ENCODE measurements at regions not wholly inside any gene's neighbourhood (a gene's known extent, or its start where the extent isn't known, plus 50 kb on each side); places are given as distances from the start of the nearest gene placed in this dataset.
A peak's percentile ranks its signal among the peaks of the same experiment; 100 is the strongest.

- DNase-seq (ENCODE audit: low read depth): no peak
Observed at GRCh38 chr12:127214186-127214585, 1052.8 kb upstream of the TMEM132C start.

GRCh38 chr12:127223011-127223410 is 1044.0 kb upstream of the TMEM132C start:
- no peak for DNase-seq (ENCODE audit: low read depth)
- H3K4me3 ChIP-seq (ENCODE audit: low read depth, low read length): no peak overlapping the region
- TF ChIP-seq MYC (IDR thresholded peaks at IDR 0.05; ENCODE audit: low read depth, low read length) (no peak), POLR2A (IDR thresholded peaks at IDR 0.05; ENCODE audit: extremely low read depth, insufficient read length) (no peak), CTCF (IDR thresholded peaks at IDR 0.05; ENCODE audit: low read depth, low read length) (no peak), MAX (IDR thresholded peaks at IDR 0.05; ENCODE audit: low read depth, low read length) (no peak)

More at GRCh38 chr12:127214186-127214585, 1052.8 kb upstream of the TMEM132C start:
- TF ChIP-seq MAX (IDR thresholded peaks at IDR 0.05; ENCODE audit: low read depth, low read length): no peak
- H3K4me3 ChIP-seq (ENCODE audit: low read depth, low read length): no peak overlapping the region

GRCh38 chr12:127223731-127224130 is 1043.2 kb upstream of the TMEM132C start:
- H3K4me3 ChIP-seq (ENCODE audit: low read depth, low read length): no peak overlapping the region
- no peak for DNase-seq (ENCODE audit: low read depth)
- no peak for TF ChIP-seq MAX (IDR thresholded peaks at IDR 0.05; ENCODE audit: low read depth, low read length)
- TF ChIP-seq MYC (IDR thresholded peaks at IDR 0.05; ENCODE audit: low read depth, low read length): no peak
- TF ChIP-seq POLR2A (IDR thresholded peaks at IDR 0.05; ENCODE audit: extremely low read depth, insufficient read length): no peak
- no peak for TF ChIP-seq CTCF (IDR thresholded peaks at IDR 0.05; ENCODE audit: low read depth, low read length)

- no peak for TF ChIP-seq CTCF (IDR thresholded peaks at IDR 0.05; ENCODE audit: low read depth, low read length)
- TF ChIP-seq POLR2A (IDR thresholded peaks at IDR 0.05; ENCODE audit: extremely low read depth, insufficient read length): no peak
- TF ChIP-seq MYC (IDR thresholded peaks at IDR 0.05; ENCODE audit: low read depth, low read length): no peak
- TF ChIP-seq MAX (IDR thresholded peaks at IDR 0.05; ENCODE audit: low read depth, low read length): no peak
- H3K4me3 ChIP-seq (ENCODE audit: low read depth, low read length): no peak overlapping the region
- peak; percentile 7 for DNase-seq (ENCODE audit: low read depth)
Observed at GRCh38 chr12:127230843-127231260, 1036.1 kb upstream of the TMEM132C start.

- TF ChIP-seq MYC (IDR thresholded peaks at IDR 0.05; ENCODE audit: low read depth, low read length) (no peak), CTCF (IDR thresholded peaks at IDR 0.05; ENCODE audit: low read depth, low read length) (no peak), MAX (IDR thresholded peaks at IDR 0.05; ENCODE audit: low read depth, low read length) (no peak), POLR2A (IDR thresholded peaks at IDR 0.05; ENCODE audit: extremely low read depth, insufficient read length) (no peak)
- DNase-seq (ENCODE audit: low read depth): no peak
- H3K4me3 ChIP-seq (ENCODE audit: low read depth, low read length): no peak overlapping the region
Observed at GRCh38 chr12:127231371-127231770, 1035.6 kb upstream of the TMEM132C start.

GRCh38 chr12:127233016-127233415 is 1034.0 kb upstream of the TMEM132C start:
- no peak for DNase-seq (ENCODE audit: low read depth)
- no peak overlapping the region for H3K4me3 ChIP-seq (ENCODE audit: low read depth, low read length)
- TF ChIP-seq POLR2A (IDR thresholded peaks at IDR 0.05; ENCODE audit: extremely low read depth, insufficient read length) (no peak), MYC (IDR thresholded peaks at IDR 0.05; ENCODE audit: low read depth, low read length) (no peak), CTCF (IDR thresholded peaks at IDR 0.05; ENCODE audit: low read depth, low read length) (no peak)
